ENCODE measurements at regions not wholly inside any gene's neighbourhood (a gene's known extent, or its start where the extent isn't known, plus 50 kb on each side); places are given as distances from the start of the nearest gene placed in this dataset.
"Not testable (repeated sequence)": the region's sequence is repeated elsewhere in the genome, so short reads cannot be mapped to it uniquely, and the experiment has no call there.

- Mint-ChIP-seq H3K27me3 (no peaks in the 10 kb centered on the region), H3K36me3 (ENCODE audit: low read depth) (no peaks in the 10 kb centered on the region), H3K4me1 (ENCODE audit: low read depth) (no peaks in the 10 kb centered on the region), H3K27ac (no peak overlapping the region), H3K9me3 (peaks cover 1% of the 10 kb centered on the region), H3K4me3 (no peak overlapping the region)
- ChIA-PET CTCF (no interaction called here), POLR2A (no interaction called here)
- intact Hi-C loops (cut with micrococcal nuclease) = no loop called here
- no peak for ATAC-seq
- no peak for TF ChIP-seq CTCF (IDR thresholded peaks at IDR 0.05)
- no peak for DNase-seq
These were observed 154.0 kb upstream of the LMNTD1 start for GRCh38 chr12:25707056-25707455.

- ATAC-seq (no peak), DNase-seq (no peak)
- POLR2A ChIA-PET = no interaction called here
- Mint-ChIP-seq H3K27me3 (no peaks in the 10 kb centered on the region), H3K4me3 (no peak overlapping the region), H3K9me3 (peaks cover 1% of the 10 kb centered on the region), H3K27ac (no peak overlapping the region), H3K4me1 (ENCODE audit: low read depth) (no peaks in the 10 kb centered on the region), H3K36me3 (ENCODE audit: low read depth) (no peaks in the 10 kb centered on the region)
- CTCF ChIA-PET = no interaction called here
- intact Hi-C loops (cut with micrococcal nuclease) = no loop called here
- no peak for TF ChIP-seq CTCF (IDR thresholded peaks at IDR 0.05)
These were observed 155.6 kb upstream of the LMNTD1 start for GRCh38 chr12:25708661-25709060.

GRCh38 chr12:25710128-25710527, 157.0 kb upstream of the LMNTD1 start:
- no peaks in the 10 kb centered on the region for H3K4me1 Mint-ChIP-seq (ENCODE audit: low read depth)
- CTCF ChIA-PET = no interaction called here
- no peaks in the 10 kb centered on the region for H3K36me3 Mint-ChIP-seq (ENCODE audit: low read depth)
- no peaks in the 10 kb centered on the region for H3K27me3 Mint-ChIP-seq
- intact Hi-C loops (cut with micrococcal nuclease) = no loop called here
- TF ChIP-seq CTCF (IDR thresholded peaks at IDR 0.05) = no peak
- ATAC-seq (no peak), DNase-seq (no peak)
- POLR2A ChIA-PET = no interaction called here
- no peak overlapping the region for H3K27ac Mint-ChIP-seq
- peaks cover 1% of the 10 kb centered on the region for H3K9me3 Mint-ChIP-seq
- H3K4me3 Mint-ChIP-seq = no peak overlapping the region

GRCh38 chr12:25710938-25711605, 158.0 kb upstream of the LMNTD1 start:
- H3K9me3 Mint-ChIP-seq; ATAC-seq; CTCF ChIA-PET; H3K4me1 Mint-ChIP-seq (ENCODE audit: low read depth); H3K27ac Mint-ChIP-seq; DNase-seq; H3K36me3 Mint-ChIP-seq (ENCODE audit: low read depth); POLR2A ChIA-PET; H3K27me3 Mint-ChIP-seq; H3K4me3 Mint-ChIP-seq; intact Hi-C loops (cut with micrococcal nuclease): not testable (repeated sequence)

- Mint-ChIP-seq H3K27me3 (no peaks in the 10 kb centered on the region), H3K9me3 (no peaks in the 10 kb centered on the region), H3K36me3 (ENCODE audit: low read depth) (no peaks in the 10 kb centered on the region), H3K27ac (no peak overlapping the region), H3K4me1 (ENCODE audit: low read depth) (no peaks in the 10 kb centered on the region), H3K4me3 (no peak overlapping the region)
- DNase-seq (peak; percentile 5), ATAC-seq (no peak)
- ChIA-PET POLR2A (no interaction called here), CTCF (no interaction called here)
- intact Hi-C loops (cut with micrococcal nuclease) = no loop called here
- TF ChIP-seq CTCF (IDR thresholded peaks at IDR 0.05) = no peak
These were observed 159.1 kb upstream of the LMNTD1 start for GRCh38 chr12:25712169-25712568.

- ChIA-PET CTCF (no interaction called here), POLR2A (no interaction called here)
- no peaks in the 10 kb centered on the region for H3K36me3 Mint-ChIP-seq (ENCODE audit: low read depth)
- no peak overlapping the region for H3K4me3 Mint-ChIP-seq
- H3K4me1 Mint-ChIP-seq (ENCODE audit: low read depth) = no peaks in the 10 kb centered on the region
- H3K27me3 Mint-ChIP-seq = no peaks in the 10 kb centered on the region
- intact Hi-C loops (cut with micrococcal nuclease) = no loop called here
- H3K27ac Mint-ChIP-seq = no peak overlapping the region
- no peak for TF ChIP-seq CTCF (IDR thresholded peaks at IDR 0.05)
- H3K9me3 Mint-ChIP-seq = no peaks in the 10 kb centered on the region
- DNase-seq (no peak), ATAC-seq (no peak)
These were observed 160.2 kb upstream of the LMNTD1 start for GRCh38 chr12:25713264-25713663.

Data from activated CD8-positive, alpha-beta T cell treated with anti-CD3 and anti-CD28 coated beads for 36 hours (primary cell).